Spinal cord (tissue), 9 donors: ENCODE measurements at regions not wholly inside any gene's neighbourhood (a gene's known extent, or its start where the extent isn't known, plus 50 kb on each side); places are given as distances from the start of the nearest gene placed in this dataset.
"Not testable (repeated sequence)": the region's sequence is repeated elsewhere in the genome, so short reads cannot be mapped to it uniquely, and the experiment has no call there.

Experiments used
- DNase-seq, 6 donors: peaks; one replicate each; pipeline versions ENCODE4 v3.0.0 to v3.0.0-alpha.2; 2013 to 2015; ENCODE audit warnings: low spot score in 6 of 6, low read depth in 4 of 6
- H3K27ac ChIP-seq: one replicate; pipeline ENCODE4 v1.5.1; 2013; ENCODE audit warnings: low read depth, low read length, control low read depth
- H3K27me3 ChIP-seq: one replicate; pipeline ENCODE4 v1.6.1; 2013; ENCODE audit warnings: low read length; ENCODE audit not compliant: control insufficient read depth, insufficient read depth
- H3K36me3 ChIP-seq: one replicate; pipeline ENCODE4 v1.6.1; 2013; ENCODE audit warnings: low read length; ENCODE audit not compliant: control insufficient read depth, insufficient read depth
- H3K4me1 ChIP-seq: one replicate; pipeline ENCODE4 v1.6.1; 2013; ENCODE audit warnings: low read length; ENCODE audit not compliant: control insufficient read depth, insufficient read depth
- H3K4me3 ChIP-seq: one replicate; pipeline ENCODE4 v1.5.1; 2013; ENCODE audit warnings: low read depth, low read length, control low read depth
- H3K9me3 ChIP-seq: one replicate; pipeline ENCODE4 v1.6.1; 2013; ENCODE audit warnings: low read length; ENCODE audit not compliant: control insufficient read depth, insufficient read depth
- WGBS: methylation state at CpG from one replicate; pipeline ENCODE4 v1.1.5; 2013; ENCODE audit warnings: missing lambda C conversion rate; ENCODE audit not compliant: insufficient coverage; 5-methylcytosine and 5-hydroxymethylcytosine counted together
- donor health status: healthy.

- WGBS = no CpG with 5 or more reads among the region's 2 CpGs
- no peak for DNase-seq
- no peak overlapping the region for H3K4me3 ChIP-seq
- no peaks in the 10 kb centered on the region for H3K27me3 ChIP-seq
- H3K36me3 ChIP-seq = no peaks in the 10 kb centered on the region
- peaks cover 1% of the 10 kb centered on the region for H3K9me3 ChIP-seq
- H3K27ac ChIP-seq = no peak overlapping the region
- H3K4me1 ChIP-seq = no peaks in the 10 kb centered on the region
Measured at GRCh38 chr9:115327436-115328122, 209.6 kb upstream of the TNC start.

GRCh38 chr9:115328228-115328627 lies 210.3 kb upstream of the TNC start:
- H3K9me3 ChIP-seq = peaks cover 1% of the 10 kb centered on the region
- WGBS = 0% methylated on average over 1 of the region's 2 CpGs
- DNase-seq = peak in 1 of 6 donors; percentile 29
- no peak overlapping the region for H3K4me3 ChIP-seq
- H3K4me1 ChIP-seq = no peaks in the 10 kb centered on the region
- H3K36me3 ChIP-seq = no peaks in the 10 kb centered on the region
- H3K27me3 ChIP-seq = no peaks in the 10 kb centered on the region
- H3K27ac ChIP-seq = no peak overlapping the region

- peaks cover 1% of the 10 kb centered on the region for H3K9me3 ChIP-seq
- no peaks in the 10 kb centered on the region for H3K36me3 ChIP-seq
- H3K4me3 ChIP-seq = no peak overlapping the region
- no peak for DNase-seq
- H3K4me1 ChIP-seq = peaks cover 4% of the 10 kb centered on the region
- no peaks in the 10 kb centered on the region for H3K27me3 ChIP-seq
- no peak overlapping the region for H3K27ac ChIP-seq
Measured at GRCh38 chr9:115328677-115329076, 210.7 kb upstream of the TNC start.

- Histone ChIP-seq H3K4me3 (no peak overlapping the region), H3K36me3 (no peaks in the 10 kb centered on the region), H3K4me1 (peaks cover 6% of the 10 kb centered on the region), H3K27me3 (no peaks in the 10 kb centered on the region), H3K27ac (peak overlapping the region; percentile 22), H3K9me3 (no peaks in the 10 kb centered on the region)
- DNase-seq = peak in 5 of 6 donors; percentile 19 to 80 (median 38)
- WGBS = 41% methylated on average over 6 of the region's 8 CpGs
Measured at GRCh38 chr9:115333277-115334070, 215.5 kb upstream of the TNC start.

GRCh38 chr9:115335439-115335838 lies 217.5 kb upstream of the TNC start:
- Histone ChIP-seq H3K4me1 (peaks cover 6% of the 10 kb centered on the region), H3K27me3 (no peaks in the 10 kb centered on the region)
- WGBS = no CpG with 5 or more reads among the region's 5 CpGs

GRCh38 chr9:115340314-115340713 lies 222.4 kb upstream of the TNC start:
- 100% methylated on average over 3 of the region's 5 CpGs for WGBS
- Histone ChIP-seq H3K4me3 (no peak overlapping the region), H3K9me3 (no peaks in the 10 kb centered on the region), H3K27me3 (no peaks in the 10 kb centered on the region), H3K27ac (no peak overlapping the region), H3K36me3 (no peaks in the 10 kb centered on the region), H3K4me1 (no peaks in the 10 kb centered on the region)
- DNase-seq = no peak

More at GRCh38 chr9:115335439-115335838, 217.5 kb upstream of the TNC start:
- Histone ChIP-seq H3K27ac (no peak overlapping the region), H3K36me3 (no peaks in the 10 kb centered on the region), H3K9me3 (no peaks in the 10 kb centered on the region), H3K4me3 (no peak overlapping the region)
- DNase-seq = peak in 1 of 6 donors; percentile 52

GRCh38 chr9:115341426-115341825 lies 223.5 kb upstream of the TNC start:
- no peaks in the 10 kb centered on the region for H3K27me3 ChIP-seq
- no peak overlapping the region for H3K4me3 ChIP-seq
- H3K4me1 ChIP-seq = no peaks in the 10 kb centered on the region
- H3K27ac ChIP-seq = no peak overlapping the region
- DNase-seq = no peak
- H3K9me3 ChIP-seq = no peaks in the 10 kb centered on the region
- no peaks in the 10 kb centered on the region for H3K36me3 ChIP-seq
- 100% methylated on average over 1 of the region's 3 CpGs for WGBS

- H3K27me3 ChIP-seq, DNase-seq, H3K4me1 ChIP-seq, H3K4me3 ChIP-seq, H3K27ac ChIP-seq, H3K9me3 ChIP-seq, H3K36me3 ChIP-seq: not testable (repeated sequence)
- WGBS = 89% methylated on average over 2 of the region's 2 CpGs
Measured at GRCh38 chr9:115347776-115348175, 229.8 kb upstream of the TNC start.

GRCh38 chr9:115348936-115349335 lies 231.0 kb upstream of the TNC start:
- not testable (repeated sequence) for H3K4me3 ChIP-seq, H3K27ac ChIP-seq, H3K36me3 ChIP-seq, DNase-seq, H3K9me3 ChIP-seq, H3K4me1 ChIP-seq, H3K27me3 ChIP-seq
- 100% methylated on average over 1 of the region's 3 CpGs for WGBS

- Histone ChIP-seq H3K4me3 (no peak overlapping the region), H3K27me3 (no peaks in the 10 kb centered on the region), H3K9me3 (no peaks in the 10 kb centered on the region), H3K36me3 (no peaks in the 10 kb centered on the region), H3K27ac (no peak overlapping the region), H3K4me1 (no peaks in the 10 kb centered on the region)
- DNase-seq = no peak
Measured at GRCh38 chr9:115349542-115349941, 231.6 kb upstream of the TNC start.
